ENCODE measurements at regions not wholly inside any gene's neighbourhood (a gene's known extent, or its start where the extent isn't known, plus 50 kb on each side); places are given as distances from the start of the nearest gene placed in this dataset.

DNA sequence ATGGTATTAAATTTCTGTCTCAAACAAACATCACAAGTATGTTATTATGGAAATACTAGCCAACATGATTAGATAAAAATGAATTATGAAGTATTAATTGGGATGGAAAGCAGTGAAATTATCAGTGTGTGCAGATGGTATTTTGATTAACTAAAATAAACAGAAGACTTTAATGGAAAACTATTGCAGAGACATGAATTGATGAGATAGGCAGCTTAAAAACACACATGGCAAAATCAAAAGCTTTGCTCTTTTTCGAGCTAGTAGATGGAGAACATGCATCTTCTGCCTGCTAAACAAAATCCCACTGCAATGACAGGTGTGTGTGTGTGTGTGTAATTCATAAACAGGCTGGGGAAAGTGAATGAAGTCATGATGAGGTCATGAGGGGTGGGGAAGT, 426.2 kb downstream of the MTRR start:
- TF ChIP-seq POLR2AphosphoS5 (IDR thresholded peaks at IDR 0.05; ENCODE audit: low read depth, low read length): no peak
- no peak for TF ChIP-seq POLR2A (IDR thresholded peaks at IDR 0.05; ENCODE audit: low read depth, low read length)
- no peak for TF ChIP-seq TAF1 (IDR thresholded peaks at IDR 0.05; ENCODE audit: borderline replicate concordance, low read depth, low read length)
